ENCODE measurements at regions not wholly inside any gene's neighbourhood (a gene's known extent, or its start where the extent isn't known, plus 50 kb on each side); places are given as distances from the start of the nearest gene placed in this dataset.
A peak's percentile ranks its signal among the peaks of the same experiment; 100 is the strongest.
"Not testable (repeated sequence)": the region's sequence is repeated elsewhere in the genome, so short reads cannot be mapped to it uniquely, and the experiment has no call there.

DNA sequence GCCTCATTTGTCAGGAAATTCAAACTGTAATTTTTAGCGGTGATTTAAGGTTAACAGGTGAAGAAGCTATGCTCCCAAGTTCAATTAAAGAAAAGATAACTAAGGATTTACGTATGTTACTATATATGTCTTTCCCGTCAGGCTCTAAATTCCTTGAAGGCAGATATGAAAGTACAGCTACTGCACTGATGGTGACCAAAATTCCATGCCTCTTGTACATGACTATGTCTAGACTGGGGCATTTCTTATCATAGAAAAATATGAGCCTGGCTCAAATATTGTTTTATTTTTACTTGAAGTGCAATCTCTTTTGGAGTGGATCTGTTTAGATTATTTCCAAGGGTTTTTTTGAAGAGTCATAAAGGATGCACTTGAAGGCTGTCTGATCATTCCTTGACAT, 647.1 kb upstream of the KCNMB2 start:
- no peak for DNase-seq

DNA sequence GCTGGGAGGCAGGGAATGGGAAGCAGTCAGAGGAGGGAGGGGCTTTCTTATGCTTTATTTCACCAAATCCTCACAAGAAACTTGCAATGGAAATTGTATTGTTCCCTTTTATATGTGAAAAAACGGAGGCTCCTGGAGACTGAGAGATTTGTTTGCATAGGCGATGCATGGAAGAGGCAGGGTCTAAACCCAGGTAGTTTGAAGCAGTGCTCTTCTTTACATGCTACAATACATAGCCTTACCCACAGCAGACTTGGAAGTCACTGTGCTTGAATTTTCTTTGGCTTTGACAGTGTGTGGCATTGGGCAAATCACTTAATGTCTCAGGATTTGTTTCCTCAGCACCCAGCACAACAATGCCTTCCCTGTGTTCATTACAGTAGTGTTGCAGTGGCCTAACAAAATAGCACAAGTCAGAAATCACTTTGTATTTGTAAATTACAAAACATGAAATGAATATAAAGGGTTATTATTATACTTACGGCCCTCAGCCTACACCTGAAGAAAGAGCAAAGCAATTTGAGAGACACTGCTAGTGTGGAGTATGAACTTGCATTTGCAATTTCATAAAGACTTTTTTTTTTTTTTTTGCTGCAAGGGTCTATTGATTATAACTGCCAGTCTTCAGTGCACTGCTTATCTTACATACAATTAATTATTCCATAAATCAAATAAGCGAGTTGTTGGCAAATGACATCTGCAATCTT, 646.4 kb upstream of the KCNMB2 start:
- no peak for DNase-seq

DNA sequence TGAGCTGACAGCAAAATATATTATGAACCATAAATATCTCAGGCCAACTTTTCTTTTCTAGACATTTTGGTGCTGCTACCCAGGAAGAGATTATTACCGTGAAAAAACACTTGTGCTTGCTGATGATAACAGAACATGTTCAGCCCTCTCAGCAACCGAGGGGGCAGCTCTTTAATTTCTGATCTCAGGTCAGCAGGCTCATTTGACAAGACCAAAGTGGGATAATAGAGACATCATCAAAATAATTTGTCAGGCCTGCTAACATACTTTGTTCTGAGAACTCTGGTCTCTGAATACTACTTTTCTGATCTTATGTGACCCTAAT, 645.9 kb upstream of the KCNMB2 start:
- no peak for DNase-seq

DNA sequence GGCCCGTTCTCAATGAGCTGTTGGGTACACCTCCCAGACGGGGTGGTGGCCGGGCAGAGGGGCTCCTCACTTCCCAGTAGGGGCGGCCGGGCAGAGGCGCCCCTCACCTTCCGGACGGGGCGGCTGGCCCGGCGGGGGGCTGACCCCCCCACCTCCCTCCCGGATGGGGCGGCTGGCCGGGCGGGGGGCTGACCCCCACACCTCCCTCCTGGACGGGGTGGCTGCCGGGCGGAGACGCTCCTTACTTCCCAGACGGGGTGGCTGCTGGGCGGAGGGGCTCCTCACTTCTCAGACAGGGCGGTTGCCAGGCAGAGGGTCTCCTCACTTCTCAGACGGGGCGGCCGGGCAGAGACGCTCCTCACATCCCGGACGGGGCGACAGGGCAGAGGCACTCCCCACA, 644.7 kb upstream of the KCNMB2 start:
- DNase-seq = not testable (repeated sequence)

DNA sequence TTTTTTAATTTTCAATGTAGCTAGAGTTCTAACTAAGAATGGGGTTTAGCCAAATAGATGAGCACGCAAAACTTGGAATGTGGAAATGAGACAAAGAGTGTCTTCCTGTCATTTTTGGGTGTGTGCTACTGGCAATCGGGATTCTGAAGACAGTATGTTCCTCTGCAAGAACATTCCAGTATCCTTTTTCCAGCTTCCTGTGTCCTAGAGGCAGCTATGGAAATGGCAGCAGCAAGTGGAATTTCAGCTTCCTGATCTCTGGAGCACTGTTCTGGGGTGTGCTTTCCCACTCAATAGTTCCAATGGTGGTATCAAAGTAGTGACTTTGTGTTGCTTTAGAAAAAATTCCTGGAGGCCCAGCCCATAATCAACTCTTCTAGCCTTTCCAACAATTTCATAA, 642.9 kb upstream of the KCNMB2 start:
- no peak for DNase-seq

DNA sequence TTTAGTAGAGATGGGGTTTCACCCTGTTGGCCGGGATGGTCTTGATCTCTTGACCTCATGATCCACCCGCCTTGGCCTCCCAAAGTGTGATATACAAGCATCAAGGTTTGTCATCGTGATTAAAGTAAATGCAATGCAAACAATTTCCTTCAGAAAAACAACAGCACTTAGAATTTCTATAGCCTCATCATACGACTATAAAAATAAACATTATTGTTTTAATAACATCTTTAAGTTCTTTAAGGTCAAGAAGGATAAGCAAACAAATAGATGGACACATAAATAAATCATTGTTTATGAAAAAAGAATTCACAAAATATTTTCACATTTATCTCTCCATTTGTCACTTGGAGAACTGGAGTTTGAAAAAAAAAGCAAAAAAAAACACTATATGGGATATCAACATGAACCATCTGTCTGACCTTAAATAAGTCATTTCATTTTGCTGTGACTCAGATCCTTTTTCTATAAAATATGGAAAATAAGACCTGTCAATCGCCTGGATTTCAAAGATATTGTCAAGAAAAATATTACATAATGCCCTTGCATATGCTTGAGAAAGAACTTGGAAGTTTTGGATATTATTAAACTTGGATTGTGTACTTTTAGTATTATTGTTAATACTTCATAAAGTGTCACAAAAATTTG, 642.0 kb upstream of the KCNMB2 start:
- DNase-seq = no peak

DNA sequence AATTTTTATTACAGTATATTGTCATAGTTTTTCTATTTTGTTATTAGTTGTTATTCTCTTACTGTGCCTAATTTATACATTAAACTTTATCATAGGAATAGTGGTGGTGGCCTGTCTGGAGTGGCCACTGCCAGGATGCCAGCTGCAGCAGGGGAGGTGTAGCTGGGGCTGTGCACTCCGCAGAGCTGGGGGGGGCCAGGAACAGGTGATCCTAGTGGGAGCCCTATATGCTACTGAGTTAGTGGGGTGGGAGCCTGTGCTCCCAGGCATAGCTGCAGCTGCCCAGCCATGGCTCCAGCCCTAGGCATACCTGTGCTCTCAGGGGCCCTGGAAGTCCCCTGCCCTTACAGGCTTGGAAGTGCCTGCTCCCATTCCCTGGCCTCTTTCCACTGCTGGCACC, 638.1 kb upstream of the KCNMB2 start:
- no peak for DNase-seq

DNA sequence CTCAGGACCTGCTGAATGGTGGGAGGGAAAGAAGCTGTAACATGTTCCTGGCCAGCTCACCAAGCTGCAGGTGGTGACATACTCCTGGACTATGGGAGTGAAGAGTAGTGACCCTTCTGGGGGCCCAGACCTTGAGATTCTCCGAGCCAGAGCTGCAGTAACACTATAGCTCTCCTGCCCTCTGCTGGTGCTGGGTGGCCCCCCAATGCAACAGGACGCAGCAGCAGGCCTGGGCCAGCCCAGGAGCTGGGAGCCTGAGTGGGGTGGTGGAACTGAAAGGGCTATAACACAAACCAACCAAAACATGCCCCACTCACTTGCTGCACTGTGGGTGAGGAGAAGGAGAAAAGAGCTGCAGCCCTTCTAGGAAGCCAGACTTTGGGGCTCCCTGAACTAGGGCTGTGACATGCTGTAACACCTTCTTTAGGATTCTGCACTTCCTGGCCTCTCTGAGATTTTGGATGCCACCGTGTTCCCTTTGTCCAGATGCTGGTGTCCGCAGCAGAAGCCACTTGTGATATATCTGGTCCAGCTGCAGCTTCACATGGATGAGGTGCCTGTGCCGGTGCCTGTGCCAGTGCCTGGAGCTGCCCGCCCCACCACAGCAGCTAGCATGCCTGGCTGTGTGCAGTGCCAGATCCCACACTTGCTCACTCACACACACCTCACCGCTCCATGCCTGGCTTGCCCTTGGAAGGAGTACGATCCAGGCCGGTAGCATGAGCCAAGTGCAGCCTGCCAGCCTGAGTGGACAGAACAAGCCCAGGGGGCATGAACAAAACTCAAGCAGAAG, 636.8 kb upstream of the KCNMB2 start:
- no peak for DNase-seq

DNA sequence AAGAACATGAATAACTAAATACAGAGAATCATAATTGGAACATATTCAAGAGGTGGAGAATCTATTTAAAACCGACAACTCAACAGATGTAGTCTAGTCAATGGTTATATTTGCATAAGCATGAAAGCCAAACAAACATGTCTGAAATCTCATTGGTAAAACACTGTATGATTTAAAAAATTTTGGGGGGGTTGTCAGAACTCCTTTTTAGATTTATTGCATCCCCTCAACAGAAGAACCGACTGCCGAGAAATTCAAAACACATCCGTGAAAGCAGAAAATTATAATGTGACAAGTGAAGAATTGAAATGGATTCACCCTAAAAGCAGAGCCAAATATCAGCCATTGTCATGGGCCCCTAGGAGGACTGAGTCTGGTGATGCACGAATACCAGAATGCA, 633.4 kb upstream of the KCNMB2 start:
- DNase-seq = no peak

DNA sequence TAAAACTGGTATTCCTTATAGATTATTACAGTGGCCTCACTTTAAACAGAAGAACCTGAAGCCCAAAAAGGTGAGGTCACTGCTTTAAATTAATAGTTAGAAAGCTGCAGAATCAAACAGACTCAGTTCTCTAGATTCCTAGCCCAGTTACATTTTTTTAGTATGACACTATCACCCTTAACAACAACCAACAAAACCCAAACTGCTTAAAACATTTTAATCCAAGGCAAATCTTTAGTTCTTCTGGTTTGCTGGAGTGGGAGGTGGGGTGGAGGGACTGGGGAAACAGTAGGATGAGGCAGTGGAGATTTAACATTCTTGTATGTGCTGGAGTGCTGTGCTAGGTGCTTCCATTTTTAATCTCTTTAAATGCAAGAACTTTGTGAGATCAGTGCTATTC, 631.6 kb upstream of the KCNMB2 start:
- DNase-seq = peak; percentile 70

DNA sequence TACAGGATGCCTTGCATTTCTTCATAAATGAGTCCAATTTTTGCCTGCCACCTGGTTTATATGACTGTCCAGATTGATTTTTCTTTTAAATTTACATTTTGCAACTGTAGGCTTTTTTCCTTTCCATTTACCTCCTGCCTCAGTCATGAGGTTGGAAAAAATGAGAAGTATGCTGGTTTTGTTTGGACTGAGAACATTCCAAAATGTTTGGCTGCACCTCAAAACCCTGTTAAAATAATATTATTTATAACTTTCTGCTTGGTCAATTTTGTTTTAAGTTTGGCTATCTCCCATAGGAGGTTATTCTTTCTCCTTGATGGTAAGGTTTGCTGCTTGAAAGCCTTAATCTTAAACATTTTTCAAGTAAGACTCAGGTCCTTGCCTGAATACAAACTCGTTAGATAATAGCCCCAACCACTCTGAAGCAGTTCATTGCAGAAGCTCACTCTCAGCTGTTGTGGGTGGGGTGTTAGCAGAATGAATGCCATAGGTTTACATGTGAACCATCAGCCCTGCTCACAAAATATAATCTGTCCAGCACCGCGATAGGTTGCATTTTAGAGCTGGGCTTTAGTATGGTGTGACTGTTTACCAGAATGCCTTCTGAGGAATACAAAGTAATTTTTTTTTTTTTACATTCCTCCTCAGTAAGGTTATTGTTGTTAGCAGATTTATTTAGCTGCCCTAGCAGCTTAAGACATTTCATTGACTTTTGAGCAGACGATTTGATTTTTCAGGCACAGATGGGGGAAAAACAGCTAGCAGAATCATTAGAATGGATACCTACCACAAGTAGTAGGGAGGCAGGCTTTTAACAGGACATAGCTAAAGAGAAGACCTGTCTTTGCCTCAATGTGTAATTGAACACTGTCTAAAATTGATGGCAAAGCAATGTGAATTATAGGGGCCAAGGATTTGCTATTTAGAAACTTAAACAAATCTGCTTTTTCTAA, 630.8 kb upstream of the KCNMB2 start:
- peak; percentile 97 for DNase-seq

DNA sequence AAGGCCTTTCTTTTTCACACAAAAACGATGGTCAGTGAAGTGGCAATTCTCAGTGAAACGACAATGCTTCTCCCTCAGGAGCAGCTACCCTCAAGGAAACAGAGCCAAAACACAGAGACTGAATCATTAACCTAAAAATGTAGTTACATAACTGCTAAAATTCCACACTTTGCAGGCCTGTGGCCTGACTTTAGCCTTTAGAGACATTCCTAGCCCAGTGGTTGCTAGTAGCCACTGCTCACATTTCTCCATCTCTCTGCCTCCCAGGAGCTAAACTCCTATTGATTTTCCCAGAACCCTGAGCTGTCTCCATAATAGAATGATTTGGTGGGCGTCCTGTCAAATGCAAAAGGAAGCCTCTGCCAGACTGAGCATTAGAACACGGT, 630.1 kb upstream of the KCNMB2 start:
- peak; percentile 95 for DNase-seq

DNA sequence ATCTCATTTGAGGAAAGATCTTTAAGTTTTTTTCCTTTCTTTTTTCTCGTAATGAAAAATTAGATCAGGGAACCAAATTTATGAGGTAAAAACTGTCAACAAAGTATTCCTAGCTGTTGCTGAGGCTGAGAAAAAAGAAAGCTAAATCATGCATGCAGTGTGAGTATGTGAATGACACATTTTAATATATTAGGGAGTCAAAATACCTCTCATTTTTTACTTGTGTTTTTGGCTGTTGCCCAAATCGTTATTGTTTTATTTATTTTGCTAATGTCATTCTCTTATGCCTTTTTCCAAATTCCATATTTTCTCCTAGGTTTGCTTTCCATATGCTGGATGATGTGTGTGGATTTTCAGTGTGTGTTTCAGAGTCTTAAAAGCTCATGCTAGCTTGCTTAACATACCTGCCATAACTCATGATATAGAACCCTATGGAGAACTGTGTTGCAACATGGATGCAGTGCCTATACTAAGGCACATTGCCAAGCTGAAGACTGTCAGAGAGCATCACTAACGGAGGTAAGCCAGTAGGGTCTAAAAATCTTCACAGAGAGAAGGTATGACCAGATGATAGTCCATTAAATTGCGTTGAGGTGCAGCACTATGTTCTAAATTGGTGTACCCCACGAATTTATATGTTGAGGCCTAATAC, 629.5 kb upstream of the KCNMB2 start:
- DNase-seq = peak; percentile 81

DNA sequence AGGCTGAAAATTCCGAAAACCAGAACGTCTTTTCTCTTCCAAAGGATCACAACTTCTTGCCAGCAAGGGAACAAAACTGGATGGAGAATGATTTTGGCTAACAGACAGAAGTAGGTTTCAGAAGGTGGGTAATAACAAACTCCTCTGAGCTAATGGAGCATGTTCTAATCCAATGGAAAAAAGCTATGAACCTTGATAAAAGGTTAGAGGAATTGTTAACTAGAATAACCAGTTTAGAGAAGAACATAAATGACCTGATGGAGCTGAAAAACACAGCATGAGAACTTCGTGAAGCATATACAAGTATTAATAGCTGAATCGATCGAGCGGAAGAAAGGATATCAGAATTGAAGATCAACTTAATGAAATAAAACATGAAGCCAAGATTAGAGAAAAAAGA, 626.7 kb upstream of the KCNMB2 start:
- not testable (repeated sequence) for DNase-seq

DNA sequence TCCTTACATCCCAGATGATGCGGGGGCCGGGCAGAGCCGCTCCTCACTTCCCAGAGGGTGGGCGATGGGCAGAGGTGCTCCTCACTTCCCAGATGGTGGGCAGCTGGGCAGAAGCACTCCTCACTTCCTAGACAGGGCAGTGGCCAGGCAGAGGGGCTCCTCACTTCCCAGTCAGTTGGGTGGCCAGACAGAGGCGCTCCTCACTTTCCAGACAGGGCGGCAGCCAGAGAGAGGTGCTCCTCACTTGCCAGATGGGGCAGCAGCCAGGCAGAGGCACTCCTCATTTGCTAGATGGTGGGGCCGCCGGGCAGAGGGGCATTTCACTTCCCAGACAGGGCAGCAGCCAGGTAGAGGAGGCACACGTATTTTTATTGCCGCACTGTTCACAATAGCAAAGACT, 622.0 kb upstream of the KCNMB2 start:
- no peak for DNase-seq

DNA sequence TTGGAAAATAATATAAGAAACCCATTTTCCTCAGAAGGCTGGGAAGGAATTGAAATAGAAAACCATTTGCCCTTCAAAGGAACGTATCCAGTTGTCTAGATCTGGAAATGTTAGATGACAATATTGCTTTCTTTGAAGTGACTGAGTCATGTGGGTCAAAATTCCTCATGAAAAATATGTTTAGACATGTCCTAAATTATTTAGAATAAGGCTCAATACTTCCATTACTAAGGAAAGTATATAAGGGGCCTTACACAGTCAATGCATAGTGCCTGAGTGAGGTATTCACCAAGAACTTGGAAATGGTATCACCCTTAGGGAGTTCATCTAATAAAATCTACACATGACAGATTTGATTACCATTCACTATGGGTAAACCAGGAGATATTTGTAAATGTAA, 619.8 kb upstream of the KCNMB2 start:
- DNase-seq = no peak

DNA sequence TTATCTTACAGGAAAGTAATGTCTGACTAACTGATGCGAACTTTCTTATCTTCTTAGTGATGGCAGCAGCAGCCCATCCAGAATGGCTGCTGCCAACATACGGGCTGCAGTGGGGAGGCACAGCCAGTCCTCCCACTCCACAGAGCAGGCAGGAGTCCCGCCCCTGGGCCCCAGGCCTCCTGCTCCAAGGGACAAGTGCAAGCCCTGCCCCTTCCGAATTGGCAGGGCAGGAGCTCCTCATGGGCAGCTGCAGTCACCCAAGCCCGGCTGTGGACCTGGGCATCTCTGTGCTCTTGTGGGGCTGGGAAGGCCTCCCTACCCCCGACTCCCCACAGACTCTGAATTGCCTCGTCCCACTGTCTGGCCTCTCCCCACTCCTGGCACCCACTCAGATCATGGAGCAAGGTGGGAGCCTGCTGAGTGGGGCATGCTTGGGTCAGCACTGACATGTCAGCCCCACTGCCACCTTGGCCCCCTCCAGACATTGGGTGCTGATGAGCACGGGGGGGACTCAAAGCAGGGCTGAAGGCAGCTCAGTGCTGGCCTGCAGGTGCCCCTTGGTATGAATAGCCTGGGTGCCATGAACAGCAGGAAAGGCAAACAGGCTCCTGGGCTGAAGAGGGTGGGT, 618.9 kb upstream of the KCNMB2 start:
- DNase-seq = no peak

DNA sequence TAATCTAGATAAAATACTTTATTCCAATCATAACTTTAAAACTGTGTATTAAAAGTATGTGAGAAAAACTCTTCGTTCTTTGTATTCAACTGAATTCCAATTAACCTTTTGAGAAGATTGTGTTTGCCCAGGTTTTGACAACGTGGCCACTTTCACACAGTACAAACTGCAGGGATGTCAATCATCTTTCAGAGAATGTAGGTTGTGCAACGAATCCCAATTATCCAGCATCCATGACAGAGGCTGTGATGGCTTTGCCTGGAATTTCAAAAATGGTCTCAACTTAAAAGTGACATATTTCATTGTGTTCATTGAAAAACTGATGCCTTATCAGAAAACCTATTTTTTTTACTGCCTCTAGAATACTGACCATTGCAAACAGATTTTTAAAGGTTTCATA, 615.1 kb upstream of the KCNMB2 start:
- DNase-seq = no peak

DNA sequence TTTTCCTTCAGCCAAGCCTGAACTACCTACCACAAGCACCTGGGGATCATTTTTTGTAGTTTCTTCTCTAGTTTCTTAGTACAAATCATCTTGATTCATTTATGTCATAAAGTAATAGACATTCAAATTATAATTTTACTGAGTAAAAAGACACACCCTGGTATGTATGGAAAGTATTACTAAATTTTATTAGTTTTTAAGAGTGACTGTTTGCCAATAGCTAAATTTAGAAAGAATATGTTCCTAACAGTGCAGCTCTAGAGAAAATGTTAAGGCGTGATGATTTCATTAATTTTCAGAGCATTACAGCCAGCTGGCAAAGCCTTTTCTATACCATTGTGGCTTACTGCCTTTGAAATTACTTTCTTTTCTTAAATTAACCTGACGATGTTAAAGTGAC, 612.0 kb upstream of the KCNMB2 start:
- DNase-seq = no peak

DNA sequence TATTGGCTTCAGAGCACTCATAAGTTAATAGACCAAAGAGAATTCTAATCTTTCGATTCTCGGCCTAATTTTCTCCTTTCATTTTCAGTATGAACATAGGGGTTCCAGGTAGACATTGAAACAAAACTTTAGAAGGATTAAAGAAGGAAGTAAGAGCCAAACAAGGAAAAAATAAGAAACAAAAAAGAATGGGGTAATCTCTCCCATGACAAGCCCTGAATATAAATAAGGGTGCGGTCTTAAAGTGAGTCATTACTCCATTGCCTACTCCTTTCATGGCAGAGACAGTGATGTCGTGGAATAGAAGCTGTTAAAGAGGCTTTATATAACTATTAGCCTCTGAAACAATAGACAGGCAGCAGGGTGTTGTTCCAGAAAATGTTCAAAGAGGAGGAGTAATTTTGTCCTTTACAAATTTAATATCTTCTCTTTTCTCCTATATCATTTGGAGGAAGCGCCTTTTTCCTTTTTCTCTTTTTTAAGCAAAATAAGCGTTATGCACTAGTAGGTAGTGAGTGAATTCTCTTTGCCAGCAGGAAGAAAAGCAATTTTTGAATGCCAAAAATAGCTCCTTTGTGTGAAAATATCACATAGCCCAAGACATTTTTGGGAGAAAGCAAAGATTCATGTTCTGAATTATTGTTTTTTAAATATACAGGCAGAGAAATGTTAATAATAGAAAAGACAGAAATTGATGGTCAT, 607.9 kb upstream of the KCNMB2 start:
- no peak for DNase-seq

DNA sequence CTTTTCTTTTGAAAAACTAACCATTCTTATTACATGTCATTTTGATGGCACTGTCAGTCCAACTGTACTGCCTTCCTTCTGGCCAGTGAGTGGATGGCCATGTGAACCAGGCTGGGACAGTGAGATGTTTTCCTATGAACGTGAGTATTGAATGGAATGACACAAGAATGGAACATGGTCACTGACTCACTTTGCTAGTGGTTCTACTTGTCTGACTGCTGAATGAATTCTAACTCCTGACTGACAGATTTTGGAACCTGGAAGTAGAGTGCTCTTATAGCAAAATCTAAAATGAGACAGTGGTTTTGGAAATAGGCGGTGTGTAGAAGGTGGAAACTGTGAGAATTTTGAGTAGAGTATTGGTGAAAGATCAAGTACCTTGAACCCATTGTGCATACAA, 606.9 kb upstream of the KCNMB2 start:
- DNase-seq = peak; percentile 19

DNA sequence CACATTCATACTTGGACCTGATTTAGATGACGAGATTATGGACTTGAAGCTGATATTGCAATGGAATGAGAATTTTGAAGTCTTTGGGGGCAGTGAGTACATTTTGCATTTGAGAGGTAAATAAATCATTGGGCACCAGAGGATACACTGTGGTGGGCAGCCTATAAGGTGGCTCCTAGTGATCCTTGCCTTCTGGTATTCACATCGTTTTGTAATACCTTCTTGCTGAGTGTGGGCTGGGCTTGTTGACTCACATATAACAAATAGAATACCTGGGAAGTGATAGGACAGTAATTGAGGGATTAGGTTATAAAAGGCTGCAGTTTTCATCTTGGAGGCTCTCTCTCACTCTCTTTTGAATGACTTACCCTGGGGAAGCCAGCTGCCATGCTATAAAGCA, 605.5 kb upstream of the KCNMB2 start:
- no peak for DNase-seq
